Retinal pigment epithelial cell (primary cell): ENCODE measurements at regions not wholly inside any gene's neighbourhood (a gene's known extent, or its start where the extent isn't known, plus 50 kb on each side); places are given as distances from the start of the nearest gene placed in this dataset.

Experiments
- DNase-seq: peaks from one replicate; pipeline ENCODE4 v3.0.0-alpha.2; 2010; ENCODE audit warnings: low read depth
- H3K4me3 ChIP-seq: 2 replicates; pipeline ENCODE4 v1.5.1; 2011; ENCODE audit warnings: mild to moderate bottlenecking, low read length, control low read depth, moderate library complexity
- CTCF ChIP-seq: conservative IDR thresholded peaks from 2 replicates; pipeline ENCODE4 v1.5.1; 2011; ENCODE audit warnings: low read depth, low read length, control low read depth, inconsistent platforms

- no peak for TF ChIP-seq CTCF
- no peak overlapping the region for H3K4me3 ChIP-seq
- DNase-seq, result no peak
Measured at GRCh38 chr1:242877229-242877628, 352.7 kb upstream of the PLD5 start.

GRCh38 chr1:242876030-242876429 is 351.5 kb upstream of the PLD5 start:
- no peak for TF ChIP-seq CTCF
- DNase-seq, result no peak
- H3K4me3 ChIP-seq, result no peak overlapping the region

GRCh38 chr1:242873661-242874060 is 349.2 kb upstream of the PLD5 start:
- no peak overlapping the region for H3K4me3 ChIP-seq
- no peak for DNase-seq
- TF ChIP-seq CTCF, result no peak

GRCh38 chr1:242872521-242872920 is 348.0 kb upstream of the PLD5 start:
- no peak for TF ChIP-seq CTCF
- no peak for DNase-seq
- H3K4me3 ChIP-seq, result no peak overlapping the region

- no peak for TF ChIP-seq CTCF
- no peak for DNase-seq
- H3K4me3 ChIP-seq, result no peak overlapping the region
Measured at GRCh38 chr1:242871471-242872030, 347.1 kb upstream of the PLD5 start.

GRCh38 chr1:242870966-242871365 is 346.5 kb upstream of the PLD5 start:
- no peak for TF ChIP-seq CTCF
- DNase-seq, result no peak

GRCh38 chr1:242856289-242856688 is 331.8 kb upstream of the PLD5 start:
- TF ChIP-seq CTCF, result no peak
- no peak for DNase-seq

More at GRCh38 chr1:242870966-242871365, 346.5 kb upstream of the PLD5 start:
- H3K4me3 ChIP-seq, result no peak overlapping the region

More at GRCh38 chr1:242856289-242856688, 331.8 kb upstream of the PLD5 start:
- H3K4me3 ChIP-seq, result no peak overlapping the region
